ENCODE measurements at regions not wholly inside any gene's neighbourhood (a gene's known extent, or its start where the extent isn't known, plus 50 kb on each side); places are given as distances from the start of the nearest gene placed in this dataset.

DNA sequence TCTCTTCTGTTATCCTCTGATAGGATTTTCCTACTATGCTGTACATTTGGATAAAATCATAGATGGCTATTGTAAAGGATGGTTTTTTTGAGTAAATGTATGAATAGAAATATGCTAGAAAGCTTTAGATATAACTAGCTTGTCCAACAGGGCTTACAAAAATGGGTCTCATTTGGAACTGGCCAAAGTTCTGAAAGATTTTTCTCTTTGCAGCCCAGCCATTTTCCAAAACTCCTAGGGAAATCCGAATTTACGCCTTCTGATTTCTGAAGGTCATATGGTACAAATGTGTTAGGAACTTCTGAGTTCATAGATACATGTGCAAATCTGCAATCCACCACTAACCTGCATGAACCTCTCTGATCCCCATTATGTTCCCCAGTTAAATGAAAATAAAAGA, 603.9 kb upstream of the C9orf72 start:
- TF ChIP-seq, protein P1, sequence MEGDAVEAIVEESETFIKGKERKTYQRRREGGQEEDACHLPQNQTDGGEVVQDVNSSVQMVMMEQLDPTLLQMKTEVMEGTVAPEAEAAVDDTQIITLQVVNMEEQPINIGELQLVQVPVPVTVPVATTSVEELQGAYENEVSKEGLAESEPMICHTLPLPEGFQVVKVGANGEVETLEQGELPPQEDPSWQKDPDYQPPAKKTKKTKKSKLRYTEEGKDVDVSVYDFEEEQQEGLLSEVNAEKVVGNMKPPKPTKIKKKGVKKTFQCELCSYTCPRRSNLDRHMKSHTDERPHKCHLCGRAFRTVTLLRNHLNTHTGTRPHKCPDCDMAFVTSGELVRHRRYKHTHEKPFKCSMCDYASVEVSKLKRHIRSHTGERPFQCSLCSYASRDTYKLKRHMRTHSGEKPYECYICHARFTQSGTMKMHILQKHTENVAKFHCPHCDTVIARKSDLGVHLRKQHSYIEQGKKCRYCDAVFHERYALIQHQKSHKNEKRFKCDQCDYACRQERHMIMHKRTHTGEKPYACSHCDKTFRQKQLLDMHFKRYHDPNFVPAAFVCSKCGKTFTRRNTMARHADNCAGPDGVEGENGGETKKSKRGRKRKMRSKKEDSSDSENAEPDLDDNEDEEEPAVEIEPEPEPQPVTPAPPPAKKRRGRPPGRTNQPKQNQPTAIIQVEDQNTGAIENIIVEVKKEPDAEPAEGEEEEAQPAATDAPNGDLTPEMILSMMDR (IDR thresholded peaks at IDR 0.05; ENCODE audit: low read depth, low read length): no peak
- no peak for TF ChIP-seq EZH2phosphoT487 (IDR thresholded peaks at IDR 0.05; ENCODE audit: low read depth)
